ENCODE measurements at regions not wholly inside any gene's neighbourhood (a gene's known extent, or its start where the extent isn't known, plus 50 kb on each side); places are given as distances from the start of the nearest gene placed in this dataset.

GRCh38 chr13:71067165-71067815 lies 799.7 kb downstream of the DACH1 start:
- no peak for DNase-seq

GRCh38 chr13:71056581-71056980 lies 810.4 kb downstream of the DACH1 start:
- no peak for DNase-seq

- no peak for DNase-seq
These were observed 811.4 kb downstream of the DACH1 start for GRCh38 chr13:71055644-71056043.

GRCh38 chr13:71055047-71055446 lies 812.0 kb downstream of the DACH1 start:
- no peak for DNase-seq

GRCh38 chr13:71054358-71054757 lies 812.6 kb downstream of the DACH1 start:
- DNase-seq: no peak

GRCh38 chr13:71051573-71051972 lies 815.4 kb downstream of the DACH1 start:
- no peak for DNase-seq

GRCh38 chr13:71046360-71047079 lies 820.5 kb downstream of the DACH1 start:
- no peak for DNase-seq

GRCh38 chr13:71045101-71045500 lies 821.9 kb downstream of the DACH1 start:
- no peak for DNase-seq

- DNase-seq: no peak
These were observed 827.6 kb downstream of the DACH1 start for GRCh38 chr13:71039440-71039839.

- DNase-seq: no peak
These were observed 833.0 kb downstream of the DACH1 start for GRCh38 chr13:71034018-71034417.

GRCh38 chr13:71033026-71033425 lies 834.0 kb downstream of the DACH1 start:
- DNase-seq: no peak

GRCh38 chr13:71030784-71031183 lies 836.2 kb downstream of the DACH1 start:
- no peak for DNase-seq

GRCh38 chr13:71028884-71029283 lies 838.1 kb downstream of the DACH1 start:
- DNase-seq: no peak

GRCh38 chr13:71021825-71022422 lies 845.1 kb downstream of the DACH1 start:
- no peak for DNase-seq

GRCh38 chr13:71018995-71019394 lies 848.0 kb downstream of the DACH1 start:
- no peak for DNase-seq

GRCh38 chr13:71018544-71018943 lies 848.5 kb downstream of the DACH1 start:
- no peak for DNase-seq

GRCh38 chr13:71017607-71018006 lies 849.4 kb downstream of the DACH1 start:
- DNase-seq: no peak

- no peak for DNase-seq
These were observed 851.5 kb downstream of the DACH1 start for GRCh38 chr13:71015516-71015915.

- no peak for DNase-seq
These were observed 852.0 kb downstream of the DACH1 start for GRCh38 chr13:71015021-71015420.

- DNase-seq: no peak
These were observed 861.1 kb downstream of the DACH1 start for GRCh38 chr13:71005919-71006318.

GRCh38 chr13:70995338-70995737 lies 871.7 kb downstream of the DACH1 start:
- DNase-seq: no peak

- no peak for DNase-seq
These were observed 872.8 kb downstream of the DACH1 start for GRCh38 chr13:70994191-70994590.

GRCh38 chr13:70987043-70987442 lies 878.8 kb upstream of the KLHL1 start:
- DNase-seq: no peak

- no peak for DNase-seq
These were observed 877.1 kb upstream of the KLHL1 start for GRCh38 chr13:70985371-70985770.

Data from CD4-positive, alpha-beta T cell treated with Interferon alpha-2 for 1 hour (primary cell).